ENCODE measurements at regions not wholly inside any gene's neighbourhood (a gene's known extent, or its start where the extent isn't known, plus 50 kb on each side); places are given as distances from the start of the nearest gene placed in this dataset.

- Histone ChIP-seq H4K20me1 (ENCODE audit: insufficient read depth, low read length) (no peaks in the 10 kb centered on the region), H4K5ac (ENCODE audit: low read depth, low read length) (no peak overlapping the region), H3K4me2 (ENCODE audit: low read depth, low read length) (no peak overlapping the region), H3K27ac (ENCODE audit: insufficient read depth, low read length) (no peak overlapping the region), H2AFZ (replicated peaks; ENCODE audit: low read length, poor library complexity) (no peak overlapping the region), H3K79me1 (ENCODE audit: low read depth in 1 of 2, low read length in 2 of 2) (no peaks in the 10 kb centered on the region), H2BK120ac (ENCODE audit: low read depth, low read length) (no peak overlapping the region), H2AK5ac (ENCODE audit: low read depth, low read length) (no peak overlapping the region), H3K4me3 (ENCODE audit: insufficient read depth, low read depth, low read length) (no peak overlapping the region), H3K4ac (ENCODE audit: low read depth, low read length) (no peak overlapping the region), H3K9me3 (ENCODE audit: control insufficient read depth, insufficient read depth, low read length) (no peaks in the 10 kb centered on the region), H3K14ac (replicated peaks; ENCODE audit: low read depth, low read length) (no peak overlapping the region), H2AK9ac (replicated peaks; ENCODE audit: low read depth, low read length, poor library complexity) (no peak overlapping the region), H3K27me3 (ENCODE audit: control insufficient read depth, insufficient read depth, low read length) (no peaks in the 10 kb centered on the region; the same call in none of the 2 replicates), H2BK20ac (ENCODE audit: low read depth, low read length) (no peak overlapping the region), H3K9ac (ENCODE audit: low read depth, low read length) (no peak overlapping the region), H3K23ac (ENCODE audit: low read depth, low read length) (no peak overlapping the region), H3K56ac (ENCODE audit: extremely low read depth, insufficient read depth, low read length) (no peak overlapping the region), H4K8ac (ENCODE audit: low read depth in 2 of 2, low read length in 2 of 2) (no peak overlapping the region), H2BK5ac (ENCODE audit: low read depth, low read length, poor library complexity, severe bottlenecking) (no peak overlapping the region), H3K36me3 (ENCODE audit: control insufficient read depth, insufficient read depth, low read length) (no peaks in the 10 kb centered on the region), H3K4me1 (ENCODE audit: control insufficient read depth, insufficient read depth, low read length) (no peaks in the 10 kb centered on the region), H3K9me1 (ENCODE audit: insufficient read depth, low read length) (no peaks in the 10 kb centered on the region), H2BK15ac (ENCODE audit: low read depth, low read length) (no peak overlapping the region), H4K91ac (ENCODE audit: insufficient read depth, low read depth, low read length) (no peak overlapping the region), H3K18ac (ENCODE audit: low read depth, low read length) (no peak overlapping the region)
- dilution Hi-C loops (cut with HindIII; ENCODE audit: low sequenced_read_pairs, unreplicated experiment), result no loop called here
- intact Hi-C loops (cut with micrococcal nuclease), result loop anchor here (5.0 kb wide), 1 partner anchor 767 kb away; no protein-coding TSS in a partner anchor
- DNase-seq (no peak), ATAC-seq (ENCODE audit: low read depth) (no peak)
- TF ChIP-seq RAD21 (IDR thresholded peaks at IDR 0.05; ENCODE audit: low read length) (no peak), POLR2A (IDR thresholded peaks at IDR 0.05; ENCODE audit: low read depth, low read length) (no peak), CHD1 (IDR thresholded peaks at IDR 0.05; ENCODE audit: low read depth, low read length) (no peak), MAZ (IDR thresholded peaks at IDR 0.05; ENCODE audit: borderline replicate concordance, low read depth, low read length) (no peak), MXI1 (IDR thresholded peaks at IDR 0.05; ENCODE audit: borderline replicate concordance, low read depth, low read length) (no peak), ELK1 (IDR thresholded peaks at IDR 0.05; ENCODE audit: borderline replicate concordance, low read depth, low read length) (no peak), RFX5 (IDR thresholded peaks at IDR 0.05; ENCODE audit: low read depth, low read length) (no peak), NFE2L2 (IDR thresholded peaks at IDR 0.05; ENCODE audit: low read depth, low read length) (no peak), SMC3 (IDR thresholded peaks at IDR 0.05; ENCODE audit: low read depth, low read length) (no peak), USF2 (IDR thresholded peaks at IDR 0.05; ENCODE audit: low read depth, low read length) (no peak), CTCF (conservative IDR thresholded peaks at IDR 0.05; ENCODE audit: low read depth, low read length) (no peak), FOS (IDR thresholded peaks at IDR 0.05; ENCODE audit: low read depth, low read length) (no peak), CEBPB (IDR thresholded peaks at IDR 0.05; ENCODE audit: low read depth, low read length) (no peak), BHLHE40 (IDR thresholded peaks at IDR 0.05; ENCODE audit: low read depth, low read length) (no peak), MAFK (IDR thresholded peaks at IDR 0.05; ENCODE audit: low read depth, low read length) (no peak), RCOR1 (IDR thresholded peaks at IDR 0.05; ENCODE audit: insufficient replicate concordance, low read length) (no peak)
- ChIA-PET POLR2A (ENCODE audit: unreplicated experiment) (no interaction called here), CTCF (no interaction called here)
- in situ Hi-C loops (cut with MboI; ENCODE audit: low sequenced_read_pairs), result no loop called here
- no TSS peak for BruUV-seq (replicated peaks)
- WGBS, 2 experiments (ENCODE audit: extremely low coverage in 2 of 2, insufficient read length in 1 of 2), result no CpG with 5 or more reads among the region's 1 CpG
Observed at GRCh38 chr18:45444040-45444439, 171.2 kb upstream of the SLC14A2 start.

Data from IMR-90 (cell line).